Panc1 (cell line): ENCODE measurements at regions not wholly inside any gene's neighbourhood (a gene's known extent, or its start where the extent isn't known, plus 50 kb on each side); places are given as distances from the start of the nearest gene placed in this dataset.

Experiments
- ATAC-seq: fragments of 200-7000 bp; cut with Tn5 transposase; 2 replicates; pipeline ENCODE4 v1.9.1; 2020; ENCODE audit warnings: mild to moderate bottlenecking, moderate library complexity
- BruUV-seq: library from RNA; stranded (reverse); fragments of 400-500 nt; replicated peaks from 2 replicates; lab custom pipeline; 2021; lab: Mats Ljungman, UMichigan
- CTCF ChIA-PET: fragments of 300-600 bp; sonication (Branson Sonifier 250); formaldehyde crosslinking; loops from one replicate; lab custom pipeline; 2022; ENCODE audit warnings: antibody characterized with exemption; lab: Charles Lee
- POLR2A ChIA-PET: fragments of 300-600 bp; sonication (Branson Sonifier 250); formaldehyde crosslinking; loops from one replicate; lab custom pipeline; 2022; ENCODE audit warnings: antibody characterized with exemption; lab: Charles Lee
- DNase-seq: peaks from one replicate; pipeline ENCODE4 v3.0.0-alpha.2; 2010; ENCODE audit warnings: low read depth, low spot score
- H3K27ac ChIP-seq: 2 replicates; pipeline ENCODE4 v1.5.1; 2011; ENCODE audit warnings: mild to moderate bottlenecking, low read length, inconsistent platforms
- H3K27me3 ChIP-seq: fragments of 200-500 bp; sonication (Bioruptor generic); 2 replicates; pipeline ENCODE4 v1.6.0; 2014; ENCODE audit warnings: low read length, inconsistent platforms; ENCODE audit not compliant: control insufficient read depth, insufficient read depth
- H3K36me3 ChIP-seq: fragments of 200-500 bp; sonication (Bioruptor generic); 2 replicates; pipeline ENCODE4 v1.5.1; 2014; ENCODE audit warnings: inconsistent platforms, mild to moderate bottlenecking, low read length, moderate library complexity; ENCODE audit not compliant: control insufficient read depth, insufficient read depth
- H3K4me1 ChIP-seq: 2 replicates; pipeline ENCODE4 v1.5.1; 2011; ENCODE audit warnings: inconsistent platforms, mild to moderate bottlenecking, low read length, moderate library complexity; ENCODE audit not compliant: control insufficient read depth, insufficient read depth
- H3K4me3 ChIP-seq, 2 experiments: 2 replicates each; pipeline ENCODE4 v1.5.1; 2011 to 2012; ENCODE audit warnings: low read depth in 2 of 2, low read length in 2 of 2, mild to moderate bottlenecking in 2 of 2, inconsistent platforms in 1 of 2, moderate library complexity in 1 of 2
- H3K9me3 ChIP-seq: fragments of 200-500 bp; sonication (Bioruptor generic); 2 replicates; pipeline ENCODE4 v1.5.1; 2014; ENCODE audit warnings: low read depth, mild to moderate bottlenecking, inconsistent platforms, low read length, moderate library complexity; ENCODE audit not compliant: control insufficient read depth, insufficient read depth
- CTCF ChIP-seq: fragments of 450-650 bp; IDR thresholded peaks from 2 replicates; pipeline ENCODE4 v1.5.1; 2017; ENCODE audit warnings: mild to moderate bottlenecking
- POLR2AphosphoS5 ChIP-seq: IDR thresholded peaks from 2 replicates; pipeline ENCODE4 v1.6.1; 2012; ENCODE audit warnings: mild to moderate bottlenecking, low read depth, low read length, moderate library complexity
- REST ChIP-seq, 2 experiments: IDR thresholded peaks; 2 replicates each; pipeline ENCODE4 v1.6.1; 2011 to 2012; ENCODE audit warnings: low read depth in 2 of 2, control low read depth in 1 of 2, low read length in 1 of 2, mild to moderate bottlenecking in 1 of 2, moderate library complexity in 1 of 2; ENCODE audit not compliant: insufficient read depth in 1 of 2
- SIN3A ChIP-seq: IDR thresholded peaks from 2 replicates; pipeline ENCODE4 v1.6.1; 2012; ENCODE audit warnings: low read depth, mild to moderate bottlenecking, low read length, moderate library complexity, borderline replicate concordance; ENCODE audit not compliant: insufficient read depth
- TCF7L2 ChIP-seq: IDR thresholded peaks from 2 replicates; pipeline ENCODE4 v1.6.1; 2011; ENCODE audit warnings: mild to moderate bottlenecking, low read depth, low read length, inconsistent platforms
- in situ Hi-C: cut with HindIII; loops from 2 replicates; pipeline ENCODE4 v1.10.0; 2016; ENCODE audit warnings: low sequenced_read_pairs, low pct_unique_long_range_greater_than_20kb
- intact Hi-C: fragments of 100-400 bp; cut with micrococcal nuclease; formaldehyde crosslinking; loops from one replicate; pipeline ENCODE4 v1.10.0; 2022; ENCODE audit not compliant: unreplicated experiment

- H3K36me3 ChIP-seq = no peaks in the 10 kb centered on the region
- ChIA-PET CTCF (no interaction called here), POLR2A (no interaction called here)
- no peak overlapping the region for H3K4me3 ChIP-seq
- H3K9me3 ChIP-seq = no peaks in the 10 kb centered on the region
- DNase-seq (no peak), ATAC-seq (no peak)
- H3K27ac ChIP-seq = no peak overlapping the region
- no peaks in the 10 kb centered on the region for H3K27me3 ChIP-seq
- intact Hi-C loops (no loop called here), in situ Hi-C loops (no loop called here)
- TF ChIP-seq SIN3A (no peak), CTCF (no peak), REST (IDR thresholded peaks at IDR 0.05; ENCODE audit: insufficient read depth in 1 of 2, low read depth in 2 of 2, low read length in 1 of 2) (no peak), TCF7L2 (no peak), POLR2AphosphoS5 (no peak)
- H3K4me1 ChIP-seq = no peaks in the 10 kb centered on the region
- no TSS peak for BruUV-seq
These were observed 264.1 kb upstream of the SLCO3A1 start for GRCh38 chr15:91589360-91589759.

- ATAC-seq (no peak), DNase-seq (no peak)
- TF ChIP-seq REST (IDR thresholded peaks at IDR 0.05; ENCODE audit: insufficient read depth in 1 of 2, low read depth in 2 of 2, low read length in 1 of 2) = no peak
- TF ChIP-seq SIN3A = no peak
- no peak for TF ChIP-seq CTCF
- no peak for TF ChIP-seq TCF7L2
- no peak for TF ChIP-seq POLR2AphosphoS5
- H3K36me3 ChIP-seq = no peaks in the 10 kb centered on the region
- no peaks in the 10 kb centered on the region for H3K4me1 ChIP-seq
- in situ Hi-C loops = no loop called here
- no peak overlapping the region for H3K4me3 ChIP-seq
- intact Hi-C loops = no loop called here
- no TSS peak for BruUV-seq
- no peak overlapping the region for H3K27ac ChIP-seq
- POLR2A ChIA-PET = no interaction called here
- no peaks in the 10 kb centered on the region for H3K9me3 ChIP-seq
- CTCF ChIA-PET = no interaction called here
- H3K27me3 ChIP-seq = no peaks in the 10 kb centered on the region
These were observed 260.9 kb upstream of the SLCO3A1 start for GRCh38 chr15:91592567-91592966.
